Muscle layer of duodenum (tissue), 2 donors: ENCODE measurements at regions not wholly inside any gene's neighbourhood (a gene's known extent, or its start where the extent isn't known, plus 50 kb on each side); places are given as distances from the start of the nearest gene placed in this dataset.
"Not testable (repeated sequence)": the region's sequence is repeated elsewhere in the genome, so short reads cannot be mapped to it uniquely, and the experiment has no call there.

ENCODE experiments used
- H3K27ac ChIP-seq: one replicate; pipeline ENCODE4 v1.7.0; 2013; ENCODE audit warnings: mild to moderate bottlenecking, low read length
- H3K27me3 ChIP-seq: one replicate; pipeline ENCODE4 v1.7.0; 2013; ENCODE audit warnings: low read depth, mild to moderate bottlenecking, control low read depth, low read length
- H3K36me3 ChIP-seq, 2 donors: one replicate each; pipeline ENCODE4 v1.7.0; 2013; ENCODE audit warnings: low read length in 2 of 2, control low read depth in 1 of 2, mild to moderate bottlenecking in 1 of 2; ENCODE audit not compliant: insufficient read depth in 2 of 2, control insufficient read depth in 1 of 2
- H3K4me1 ChIP-seq, 2 donors: one replicate each; pipeline ENCODE4 v1.7.0; 2013; ENCODE audit warnings: low read length in 2 of 2, mild to moderate bottlenecking in 2 of 2, control low read depth in 1 of 2, moderate library complexity in 1 of 2; ENCODE audit not compliant: insufficient read depth in 2 of 2, control insufficient read depth in 1 of 2
- H3K4me3 ChIP-seq, 2 donors: one replicate each; pipeline ENCODE4 v1.7.0; 2013; ENCODE audit warnings: low read length in 2 of 2, low read depth in 1 of 2, mild to moderate bottlenecking in 1 of 2
- H3K9me3 ChIP-seq, 2 donors: one replicate each; pipeline ENCODE4 v1.7.0; 2013; ENCODE audit warnings: low read length in 2 of 2, control low read depth in 1 of 2, mild to moderate bottlenecking in 1 of 2; ENCODE audit not compliant: control insufficient read depth in 1 of 2
- donor health status: healthy.

- no peak overlapping the region for H3K4me3 ChIP-seq
- no peak overlapping the region for H3K27ac ChIP-seq
- H3K36me3 ChIP-seq = no peaks in the 10 kb centered on the region
- no peaks in the 10 kb centered on the region for H3K4me1 ChIP-seq
- H3K27me3 ChIP-seq = no peaks in the 10 kb centered on the region
- H3K9me3 ChIP-seq = no peaks in the 10 kb centered on the region
Observed at GRCh38 chr2:52070665-52071064, 1038.7 kb upstream of the NRXN1 start.

DNA sequence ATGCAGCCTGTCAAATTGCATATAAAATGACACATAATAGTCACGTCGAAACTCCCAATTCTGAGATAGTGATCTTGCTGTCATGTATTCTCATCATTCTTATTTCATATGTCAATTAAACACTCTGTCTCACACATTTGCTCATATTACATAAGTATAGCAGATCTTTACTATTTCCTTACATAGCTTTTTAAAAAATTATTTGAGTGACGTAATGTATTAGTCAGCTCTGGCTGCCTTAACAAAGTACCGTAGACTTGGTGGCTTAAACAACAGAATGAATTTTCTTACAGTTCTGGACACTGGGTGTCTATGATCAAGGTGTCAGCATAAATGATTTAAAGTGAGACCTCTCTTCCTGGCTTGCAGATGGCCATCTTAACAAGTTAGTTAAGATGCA is 1032.3 kb upstream of the NRXN1 start:
- no peak overlapping the region for H3K4me3 ChIP-seq

GRCh38 chr2:52054824-52055223 is 1022.9 kb upstream of the NRXN1 start:
- no peaks in the 10 kb centered on the region for H3K27me3 ChIP-seq
- no peak overlapping the region for H3K27ac ChIP-seq
- H3K9me3 ChIP-seq = peaks cover 0 to 7% of the 10 kb centered on the region in 2 donors
- no peaks in the 10 kb centered on the region for H3K36me3 ChIP-seq
- no peaks in the 10 kb centered on the region for H3K4me1 ChIP-seq
- H3K4me3 ChIP-seq = no peak overlapping the region

More for the DNA sequence above, 1032.3 kb upstream of the NRXN1 start:
- no peaks in the 10 kb centered on the region for H3K4me1 ChIP-seq
- H3K27ac ChIP-seq = no peak overlapping the region
- H3K36me3 ChIP-seq = no peaks in the 10 kb centered on the region
- no peaks in the 10 kb centered on the region for H3K9me3 ChIP-seq
- no peaks in the 10 kb centered on the region for H3K27me3 ChIP-seq

DNA sequence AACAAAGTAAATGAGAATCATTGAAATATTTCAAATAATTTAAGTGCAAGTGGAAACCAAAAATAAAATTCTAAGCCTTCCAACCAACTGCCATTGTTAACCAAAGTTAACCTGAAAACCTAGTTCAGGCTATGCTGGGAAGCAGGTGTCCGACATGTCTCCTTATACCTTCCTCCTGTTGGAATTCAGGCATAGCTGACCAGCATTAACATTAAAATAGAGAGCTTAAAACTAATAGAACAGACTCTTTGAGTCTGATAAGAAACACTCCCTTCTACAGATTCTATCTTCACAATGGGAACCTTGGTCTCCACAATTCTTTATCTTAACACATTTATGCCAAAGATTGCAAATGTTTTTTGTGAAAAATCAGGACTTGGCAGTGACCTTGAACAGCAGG is 1004.9 kb upstream of the NRXN1 start:
- H3K9me3 ChIP-seq = no peaks in the 10 kb centered on the region
- H3K4me3 ChIP-seq = no peak overlapping the region
- no peaks in the 10 kb centered on the region for H3K36me3 ChIP-seq
- no peaks in the 10 kb centered on the region for H3K4me1 ChIP-seq
- H3K27ac ChIP-seq = no peak overlapping the region
- no peaks in the 10 kb centered on the region for H3K27me3 ChIP-seq

GRCh38 chr2:52036024-52036423 is 1004.1 kb upstream of the NRXN1 start:
- H3K36me3 ChIP-seq = no peaks in the 10 kb centered on the region
- H3K27me3 ChIP-seq = no peaks in the 10 kb centered on the region
- no peak overlapping the region for H3K4me3 ChIP-seq
- H3K27ac ChIP-seq = no peak overlapping the region
- no peaks in the 10 kb centered on the region for H3K4me1 ChIP-seq
- no peaks in the 10 kb centered on the region for H3K9me3 ChIP-seq

DNA sequence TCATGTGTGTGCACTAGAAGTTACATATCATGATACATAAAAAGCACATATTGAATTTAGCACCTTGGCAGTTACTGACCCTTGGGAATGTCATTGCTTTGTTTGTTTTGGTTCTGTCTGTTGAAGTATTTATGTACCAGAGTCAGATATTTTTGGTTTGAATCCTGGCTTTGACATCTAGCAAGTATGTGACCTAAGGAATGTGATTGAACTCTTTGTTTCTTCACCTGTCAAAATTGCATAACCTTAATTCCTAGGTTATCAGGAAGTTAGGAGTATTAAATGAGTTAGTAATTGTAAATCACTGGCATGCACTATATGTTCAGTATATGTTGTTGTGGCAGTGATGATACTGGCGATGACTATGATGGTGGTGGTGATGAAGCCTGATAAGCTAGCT is 1003.5 kb upstream of the NRXN1 start:
- no peaks in the 10 kb centered on the region for H3K4me1 ChIP-seq
- no peak overlapping the region for H3K4me3 ChIP-seq
- no peaks in the 10 kb centered on the region for H3K36me3 ChIP-seq
- no peak overlapping the region for H3K27ac ChIP-seq
- H3K27me3 ChIP-seq = no peaks in the 10 kb centered on the region
- no peaks in the 10 kb centered on the region for H3K9me3 ChIP-seq

DNA sequence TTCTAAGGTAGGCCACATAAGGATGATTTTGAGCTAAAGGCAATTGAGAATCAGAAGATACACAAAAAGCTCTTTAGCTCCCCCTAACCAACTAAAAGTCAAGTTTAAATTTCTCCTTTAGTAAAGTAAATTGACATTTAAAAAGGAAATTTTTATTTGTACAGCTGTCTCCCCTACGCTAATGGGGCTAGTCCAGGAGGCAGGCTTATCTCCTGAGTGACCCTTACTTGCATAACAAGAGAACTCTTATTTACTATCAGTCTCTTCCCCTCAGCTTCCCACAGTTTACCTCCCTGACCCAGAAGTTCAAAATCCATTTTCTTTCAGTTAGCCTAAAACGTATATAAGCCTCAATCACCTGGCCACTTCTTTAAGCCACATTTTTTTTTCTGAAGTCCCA is 1002.8 kb upstream of the NRXN1 start:
- no peaks in the 10 kb centered on the region for H3K9me3 ChIP-seq
- H3K27ac ChIP-seq = no peak overlapping the region
- no peaks in the 10 kb centered on the region for H3K36me3 ChIP-seq
- no peak overlapping the region for H3K4me3 ChIP-seq
- no peaks in the 10 kb centered on the region for H3K27me3 ChIP-seq
- H3K4me1 ChIP-seq = no peaks in the 10 kb centered on the region

DNA sequence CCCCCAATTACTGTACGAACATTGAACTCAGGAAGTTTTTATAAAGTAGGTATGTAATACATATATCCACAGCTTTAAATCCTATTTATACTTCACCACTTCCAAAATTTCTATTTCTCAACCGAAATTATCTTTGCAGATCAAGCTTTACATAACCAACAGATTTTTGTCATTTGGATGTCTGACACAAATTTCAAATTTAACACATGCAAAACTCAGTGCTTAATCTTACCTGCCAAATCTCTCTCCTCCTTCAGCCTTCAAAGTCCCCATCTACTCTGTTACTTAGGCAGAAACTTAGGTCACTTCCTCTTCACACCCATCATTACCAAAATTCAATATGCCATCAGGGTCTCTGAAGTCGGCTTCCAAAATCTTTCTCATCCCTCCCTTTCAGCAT is 990.1 kb upstream of the NRXN1 start:
- H3K27ac ChIP-seq = no peak overlapping the region
- no peaks in the 10 kb centered on the region for H3K27me3 ChIP-seq
- H3K36me3 ChIP-seq = no peaks in the 10 kb centered on the region
- no peaks in the 10 kb centered on the region for H3K4me1 ChIP-seq
- H3K9me3 ChIP-seq = no peaks in the 10 kb centered on the region
- no peak overlapping the region for H3K4me3 ChIP-seq

DNA sequence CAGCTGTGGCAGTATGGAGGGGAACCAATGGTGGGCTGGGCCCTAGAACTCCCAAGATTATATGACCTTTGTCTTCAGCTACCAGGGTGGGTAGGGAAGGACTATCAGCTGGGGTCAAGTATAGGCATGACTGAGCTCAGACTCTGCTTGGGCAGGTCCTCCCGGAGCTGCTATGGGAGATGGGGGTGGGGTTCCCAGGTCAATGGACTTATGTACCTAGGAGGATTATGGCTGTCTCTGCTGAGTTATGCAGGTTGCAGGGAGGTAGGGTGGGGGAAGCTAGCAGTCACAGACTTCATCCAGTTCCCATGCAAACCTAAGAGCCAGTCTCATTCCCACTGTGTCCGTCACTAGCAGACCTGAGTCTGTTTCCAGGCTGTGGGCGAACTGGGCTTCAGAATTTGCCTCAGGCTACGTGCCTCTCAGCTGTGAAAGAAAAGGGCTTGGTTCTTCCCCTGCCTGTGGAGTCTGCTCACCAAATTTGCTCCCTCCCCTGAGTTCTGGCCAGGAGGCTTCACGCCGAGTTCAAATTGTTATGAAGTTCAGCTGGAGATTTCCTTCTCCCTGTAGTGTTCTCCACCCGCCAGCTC is 985.8 kb upstream of the NRXN1 start:
- Histone ChIP-seq H3K4me1 (no peaks in the 10 kb centered on the region), H3K27ac (no peak overlapping the region), H3K36me3 (no peaks in the 10 kb centered on the region), H3K27me3 (no peaks in the 10 kb centered on the region), H3K4me3 (no peak overlapping the region), H3K9me3 (no peaks in the 10 kb centered on the region)

GRCh38 chr2:52006821-52007366 is 975.0 kb upstream of the NRXN1 start:
- H3K36me3 ChIP-seq, H3K4me3 ChIP-seq, H3K27me3 ChIP-seq, H3K4me1 ChIP-seq, H3K27ac ChIP-seq, H3K9me3 ChIP-seq: not testable (repeated sequence)

DNA sequence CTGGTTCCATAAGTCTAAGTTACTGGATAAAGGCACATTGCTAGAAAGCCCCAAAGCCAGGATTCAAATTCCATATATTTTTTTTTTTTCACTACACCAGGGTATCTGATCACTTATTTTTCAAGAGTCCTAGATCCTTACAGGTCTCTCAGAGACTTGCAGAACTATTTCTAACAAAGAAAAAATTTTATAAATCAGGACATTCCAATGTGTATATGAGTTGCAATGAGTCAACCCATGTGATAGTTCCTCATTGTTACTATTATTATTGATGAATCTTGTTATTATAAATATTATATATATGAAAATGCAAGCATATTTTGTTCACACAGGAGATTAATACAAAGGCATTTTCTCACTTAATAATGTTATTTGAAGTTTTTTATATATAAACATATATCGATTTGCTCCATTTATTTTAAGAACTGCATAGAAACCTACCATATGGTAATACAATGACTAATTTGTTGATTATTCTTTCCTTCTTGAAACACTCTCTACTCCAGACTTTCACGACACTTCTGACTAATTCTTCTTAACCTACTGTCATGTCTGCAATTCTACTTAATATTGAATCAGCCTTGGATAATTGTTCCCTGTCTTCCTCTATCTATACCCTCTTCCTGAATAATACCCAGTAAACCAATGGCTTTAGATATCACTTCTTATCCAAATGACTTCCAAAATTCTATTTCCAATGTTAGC is 968.4 kb upstream of the NRXN1 start:
- Histone ChIP-seq H3K27ac (no peak overlapping the region), H3K4me3 (no peak overlapping the region), H3K4me1 (no peaks in the 10 kb centered on the region), H3K9me3 (peaks cover 0 to 3% of the 10 kb centered on the region in 2 donors), H3K36me3 (no peaks in the 10 kb centered on the region), H3K27me3 (no peaks in the 10 kb centered on the region)

- Histone ChIP-seq H3K27ac (no peak overlapping the region), H3K4me1 (no peaks in the 10 kb centered on the region), H3K4me3 (no peak overlapping the region), H3K27me3 (no peaks in the 10 kb centered on the region), H3K36me3 (no peaks in the 10 kb centered on the region), H3K9me3 (peaks cover 0 to 3% of the 10 kb centered on the region in 2 donors)
Observed at GRCh38 chr2:51998890-51999289, 967.0 kb upstream of the NRXN1 start.
